ENCODE measurements at regions not wholly inside any gene's neighbourhood (a gene's known extent, or its start where the extent isn't known, plus 50 kb on each side); places are given as distances from the start of the nearest gene placed in this dataset.
"Not testable (repeated sequence)": the region's sequence is repeated elsewhere in the genome, so short reads cannot be mapped to it uniquely, and the experiment has no call there.

DNA sequence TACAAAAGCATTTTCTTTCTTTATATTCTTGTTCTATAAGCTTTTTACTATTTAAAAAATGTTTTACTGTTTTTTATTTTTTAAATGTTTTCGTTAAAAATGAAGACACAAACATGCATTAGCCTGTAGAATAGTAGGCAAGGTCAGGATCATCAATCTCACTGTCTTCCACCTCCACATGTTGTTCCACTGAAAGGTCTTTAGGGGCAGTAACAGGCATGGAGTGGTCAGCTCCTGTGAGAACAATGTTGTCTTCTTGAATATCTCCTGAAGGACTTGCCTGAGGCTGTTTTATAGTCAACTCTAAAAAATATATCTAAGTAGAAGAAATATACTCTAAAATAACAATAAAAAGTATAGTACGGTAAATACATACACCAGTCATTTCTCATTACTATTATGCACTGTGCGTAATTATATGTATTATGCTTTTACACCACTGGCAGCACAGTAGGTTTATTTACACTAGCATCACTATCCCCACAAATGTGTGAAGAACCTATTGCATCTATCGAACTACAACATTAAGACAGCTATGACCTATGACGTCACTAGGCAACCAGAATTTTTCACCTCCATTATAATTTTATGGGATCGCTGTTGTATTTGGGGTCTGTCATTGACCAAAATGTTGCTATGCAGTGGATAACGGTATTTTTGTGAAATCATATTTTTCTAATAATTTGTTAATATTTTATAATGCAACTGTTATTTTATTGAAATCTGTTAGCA, 764.3 kb downstream of the METTL4 start:
- DNase-seq (ENCODE audit: low read depth, low spot score): no peak

DNA sequence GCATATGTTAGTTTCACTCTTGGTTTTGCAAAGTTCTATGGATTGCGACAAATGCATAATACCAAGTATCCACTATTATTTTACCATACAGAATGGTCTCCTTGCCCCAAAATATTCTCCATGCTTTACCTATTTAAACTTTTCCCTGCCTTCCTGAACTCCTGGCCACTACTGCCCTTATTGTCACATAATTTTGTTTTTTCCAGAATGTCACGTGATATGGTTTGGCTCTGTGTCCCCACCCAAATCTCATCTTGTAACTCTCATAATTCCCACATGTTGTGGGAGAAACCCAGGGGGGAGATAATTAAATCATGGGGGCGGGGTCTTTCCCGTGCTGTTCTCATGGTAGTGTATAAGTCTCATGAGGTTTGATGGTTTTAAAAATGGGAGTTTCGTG, 760.0 kb downstream of the METTL4 start:
- no peak for DNase-seq (ENCODE audit: low read depth, low spot score)

DNA sequence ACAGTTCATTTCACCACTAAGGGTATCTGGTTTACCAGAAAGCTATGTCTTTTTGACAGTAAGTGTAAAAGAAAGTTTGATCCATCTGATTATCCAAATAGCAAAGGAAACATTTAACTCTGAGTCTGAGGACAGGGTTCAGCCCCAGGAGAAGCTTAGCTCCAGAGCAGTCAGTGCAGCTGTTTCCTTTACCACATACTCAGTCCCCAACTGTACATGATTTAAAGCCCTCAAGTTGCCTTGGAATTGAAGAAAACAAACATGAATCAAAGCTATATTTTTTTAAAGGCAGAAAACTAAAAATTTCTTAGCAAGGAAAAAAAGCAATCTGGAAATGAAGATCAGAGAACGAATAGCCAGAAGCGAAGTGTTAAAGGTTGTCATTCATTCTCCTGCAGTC, 746.0 kb downstream of the METTL4 start:
- DNase-seq (ENCODE audit: low read depth, low spot score): no peak

DNA sequence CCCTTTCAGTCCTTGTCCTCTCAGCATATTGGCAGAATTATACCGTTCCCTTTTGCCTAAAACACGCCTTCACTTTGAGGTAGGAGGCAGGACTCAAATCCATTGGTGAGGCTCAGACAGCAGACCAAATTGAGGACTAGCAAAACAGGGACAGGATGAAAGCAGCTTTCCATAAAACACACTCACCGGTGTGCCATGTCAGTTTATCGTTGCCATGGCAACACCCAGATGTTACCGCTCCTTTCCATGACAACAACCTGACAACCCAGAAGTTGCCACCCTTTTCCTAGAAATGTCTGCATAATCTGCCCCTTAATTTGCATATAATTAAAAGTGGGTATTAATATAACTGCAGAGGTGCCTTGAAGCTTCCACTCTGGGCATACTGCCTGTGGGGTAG, 730.4 kb downstream of the METTL4 start:
- no peak for DNase-seq (ENCODE audit: low read depth, low spot score)

DNA sequence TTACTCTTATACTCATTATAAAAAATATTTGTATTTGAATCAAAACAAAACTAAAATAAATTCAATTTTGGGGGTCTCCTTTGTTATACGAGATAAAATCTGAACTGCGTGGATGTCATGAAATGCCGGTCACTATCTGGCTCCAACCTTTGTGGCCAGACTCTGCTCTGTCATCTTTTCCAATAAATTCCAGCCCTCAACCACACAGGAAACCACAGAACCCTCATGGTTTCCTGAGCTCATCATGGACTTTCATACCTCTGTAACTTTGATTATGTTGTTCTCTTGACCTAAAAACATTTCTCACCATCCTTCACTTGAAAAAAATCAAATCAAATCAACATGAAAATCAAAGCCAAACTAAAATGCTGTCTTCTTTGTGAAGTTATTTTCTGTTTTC, 724.7 kb downstream of the METTL4 start:
- DNase-seq (ENCODE audit: low read depth, low spot score): no peak

DNA sequence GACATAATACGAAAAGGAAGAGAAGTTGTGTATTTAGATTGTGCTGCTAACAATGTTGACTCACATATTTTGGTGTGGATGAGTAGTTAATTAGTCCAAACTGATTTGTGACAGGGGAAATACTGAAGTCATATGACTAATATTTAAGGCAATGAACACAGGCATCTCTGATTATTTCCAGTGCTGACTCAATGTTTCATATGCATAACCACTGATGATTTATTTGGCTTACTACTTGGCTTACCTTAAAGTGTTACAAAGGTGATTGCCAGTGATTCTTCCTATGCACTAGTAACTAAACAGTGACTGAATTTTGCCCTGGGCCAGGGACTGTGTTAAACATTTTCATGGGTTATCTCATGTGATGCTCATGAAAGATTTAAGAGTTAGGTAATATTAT, 722.6 kb downstream of the METTL4 start:
- DNase-seq (ENCODE audit: low read depth, low spot score): no peak

DNA sequence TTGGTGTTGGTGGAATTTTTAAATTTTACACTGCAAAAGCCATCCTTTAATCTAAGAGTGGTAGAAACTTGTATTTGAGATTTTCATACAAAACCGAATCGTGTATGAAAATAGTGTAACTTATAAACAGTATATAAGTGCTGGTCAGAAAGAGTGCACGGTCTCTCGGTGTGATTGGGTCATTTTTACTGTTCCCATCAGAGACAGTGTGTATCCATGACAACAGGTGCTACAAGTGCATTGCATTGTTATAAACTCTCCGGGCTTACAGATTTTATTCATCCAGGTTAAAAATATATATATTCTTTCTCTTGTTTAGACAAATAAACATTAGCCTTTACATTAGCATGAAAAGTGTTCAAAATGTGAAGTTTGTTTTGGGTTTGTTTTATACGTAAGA, 721.9 kb downstream of the METTL4 start:
- DNase-seq (ENCODE audit: low read depth, low spot score): no peak

DNA sequence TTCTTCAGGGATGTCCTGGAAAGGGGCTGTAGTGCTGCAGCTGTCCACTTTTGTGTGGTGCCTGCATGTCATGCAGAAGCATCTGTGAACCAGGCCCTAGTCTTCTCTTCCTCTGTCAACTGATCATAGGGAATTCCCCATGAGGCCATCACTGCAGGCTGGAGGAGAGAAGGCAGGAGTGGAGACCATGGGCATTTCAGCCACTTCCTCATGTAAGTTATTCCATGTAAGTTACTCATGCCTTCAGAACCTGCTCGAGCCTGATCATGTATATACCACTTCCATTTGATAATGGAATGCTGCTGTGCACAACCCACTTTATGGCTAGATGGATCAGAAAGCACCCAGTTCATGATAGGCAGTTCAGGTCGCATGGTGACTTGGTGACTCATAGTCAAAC, 714.0 kb downstream of the METTL4 start:
- DNase-seq (ENCODE audit: low read depth, low spot score): not testable (repeated sequence)

DNA sequence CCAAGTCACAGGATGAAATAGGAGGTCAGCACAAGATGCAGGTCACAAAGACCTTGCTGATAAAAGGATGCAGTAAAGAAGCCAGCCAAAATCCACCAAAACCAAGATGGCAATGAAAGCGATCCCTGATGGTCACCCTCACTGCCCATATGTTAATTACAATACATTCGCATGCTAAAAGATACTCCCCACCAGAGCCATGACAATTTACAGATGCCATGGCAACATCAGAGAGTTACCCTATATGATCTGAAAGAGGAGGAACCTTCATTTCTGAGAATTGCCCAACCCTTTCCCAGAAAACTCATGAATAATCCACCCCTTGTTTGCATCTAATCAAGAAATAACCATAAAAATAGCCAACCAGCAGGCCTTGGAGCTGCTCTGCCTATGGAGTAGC, 709.8 kb downstream of the METTL4 start:
- no peak for DNase-seq (ENCODE audit: low read depth, low spot score)

DNA sequence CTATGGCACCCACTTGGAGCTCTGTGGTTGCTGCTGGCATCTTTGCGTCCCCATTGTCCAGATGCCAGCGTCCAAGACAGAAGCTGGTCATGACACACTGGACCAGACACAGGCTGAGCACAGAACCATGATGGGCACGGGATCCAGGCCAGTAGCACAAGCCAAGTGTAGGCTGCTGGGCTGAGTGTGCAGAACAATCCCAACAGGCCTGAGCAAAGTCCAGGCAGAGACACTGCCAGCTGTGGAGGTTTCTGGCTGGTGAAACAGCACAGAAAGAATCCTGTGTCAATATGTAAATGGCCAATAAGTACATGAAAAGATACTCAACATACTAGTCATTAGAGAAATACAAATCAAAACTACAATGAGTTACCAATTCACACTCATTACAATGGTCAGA, 705.4 kb downstream of the METTL4 start:
- DNase-seq (ENCODE audit: low read depth, low spot score): no peak

DNA sequence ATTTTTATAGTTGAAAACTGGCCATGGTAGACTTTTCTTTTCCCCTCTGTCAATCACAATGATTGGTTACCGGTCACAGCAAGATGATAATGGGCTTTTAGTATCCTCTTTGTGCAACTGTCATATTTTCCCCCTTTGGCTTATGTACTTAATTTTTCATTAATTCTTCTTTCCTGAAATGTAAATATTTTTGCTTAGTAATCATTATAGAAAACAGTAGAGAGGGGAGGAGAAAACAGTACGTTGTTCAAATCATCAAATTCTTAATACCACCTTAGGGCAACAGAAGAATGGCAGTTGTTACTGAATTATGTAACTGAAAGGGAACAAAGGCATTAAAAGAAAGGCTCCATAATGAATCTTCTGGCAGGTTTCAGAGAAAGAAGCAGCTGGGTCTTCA, 699.0 kb downstream of the METTL4 start:
- no peak for DNase-seq (ENCODE audit: low read depth, low spot score)

DNA sequence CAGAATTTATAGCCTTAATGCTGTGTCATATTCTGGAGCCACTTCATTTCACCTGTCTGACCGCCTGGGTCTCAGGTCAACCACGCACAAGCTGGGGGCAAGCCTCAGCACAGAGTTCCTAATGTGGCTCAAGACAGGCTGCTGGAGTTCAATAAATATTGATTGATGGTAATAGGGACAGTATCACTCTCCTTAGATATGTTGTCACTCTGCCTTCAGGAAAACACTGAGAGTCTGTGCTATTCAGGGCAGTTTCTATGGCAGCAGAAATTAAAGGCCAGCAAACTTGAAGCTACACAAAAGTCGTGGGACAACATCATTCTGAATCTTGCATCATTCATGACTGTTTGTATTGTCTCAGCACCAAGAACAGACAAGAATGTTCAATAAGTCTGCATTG, 696.1 kb downstream of the METTL4 start:
- DNase-seq (ENCODE audit: low read depth, low spot score): no peak

DNA sequence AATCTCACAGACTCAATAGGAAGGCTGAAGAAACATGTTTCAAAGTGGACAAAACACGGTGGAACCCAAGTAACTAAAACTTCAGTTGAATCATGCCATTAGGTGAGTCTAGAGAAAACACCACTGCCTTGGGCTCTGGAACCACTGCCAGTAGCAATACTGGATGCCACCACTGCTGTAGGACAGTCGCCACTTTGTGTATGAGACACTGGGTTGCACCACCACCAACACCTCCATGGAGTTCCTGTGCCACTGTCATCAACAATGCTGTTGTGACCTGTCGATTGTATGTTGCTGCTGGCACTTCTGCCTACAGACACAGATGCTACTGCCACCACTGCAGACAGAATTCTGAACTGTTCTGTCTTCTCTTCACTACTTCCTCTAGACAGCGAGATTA, 686.7 kb downstream of the METTL4 start:
- DNase-seq (ENCODE audit: low read depth, low spot score): no peak

DNA sequence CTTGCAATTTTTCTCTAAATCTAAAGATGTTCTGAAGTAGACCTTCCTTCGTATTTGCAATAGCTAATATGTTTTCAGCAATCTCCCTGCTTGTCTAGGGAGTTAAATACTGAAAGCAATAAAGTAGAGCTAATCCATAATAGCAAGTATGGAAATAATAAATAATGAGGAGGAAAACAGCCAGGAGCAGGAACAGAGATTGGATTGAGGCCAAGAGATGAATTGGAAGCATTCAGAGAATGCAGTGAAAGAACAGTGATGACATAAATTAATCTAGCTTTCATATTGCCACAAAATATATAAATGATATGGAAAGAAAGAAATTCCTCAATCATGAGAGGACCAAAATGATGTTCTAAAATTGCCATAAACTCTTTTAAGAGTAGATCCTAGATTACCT, 679.7 kb downstream of the METTL4 start:
- DNase-seq (ENCODE audit: low read depth, low spot score): no peak

DNA sequence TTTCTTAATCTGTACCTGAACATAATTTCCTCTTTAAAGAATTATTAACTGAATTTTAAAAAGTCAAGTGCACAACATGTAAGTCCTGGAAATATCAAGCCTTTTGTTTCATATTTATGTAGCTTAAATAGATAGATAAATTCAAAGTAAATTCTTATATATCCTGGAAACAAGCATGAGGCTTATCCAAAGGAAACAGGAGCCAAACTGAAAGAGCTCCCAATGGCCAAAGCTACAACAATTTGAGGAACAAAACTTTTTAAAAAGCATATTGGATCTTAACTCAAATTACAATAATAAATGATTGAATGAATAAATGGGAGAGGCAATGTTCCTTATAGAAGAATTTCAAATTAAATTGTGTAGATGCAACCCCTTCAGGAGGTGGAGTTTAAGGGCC, 679.1 kb downstream of the METTL4 start:
- DNase-seq (ENCODE audit: low read depth, low spot score): no peak

DNA sequence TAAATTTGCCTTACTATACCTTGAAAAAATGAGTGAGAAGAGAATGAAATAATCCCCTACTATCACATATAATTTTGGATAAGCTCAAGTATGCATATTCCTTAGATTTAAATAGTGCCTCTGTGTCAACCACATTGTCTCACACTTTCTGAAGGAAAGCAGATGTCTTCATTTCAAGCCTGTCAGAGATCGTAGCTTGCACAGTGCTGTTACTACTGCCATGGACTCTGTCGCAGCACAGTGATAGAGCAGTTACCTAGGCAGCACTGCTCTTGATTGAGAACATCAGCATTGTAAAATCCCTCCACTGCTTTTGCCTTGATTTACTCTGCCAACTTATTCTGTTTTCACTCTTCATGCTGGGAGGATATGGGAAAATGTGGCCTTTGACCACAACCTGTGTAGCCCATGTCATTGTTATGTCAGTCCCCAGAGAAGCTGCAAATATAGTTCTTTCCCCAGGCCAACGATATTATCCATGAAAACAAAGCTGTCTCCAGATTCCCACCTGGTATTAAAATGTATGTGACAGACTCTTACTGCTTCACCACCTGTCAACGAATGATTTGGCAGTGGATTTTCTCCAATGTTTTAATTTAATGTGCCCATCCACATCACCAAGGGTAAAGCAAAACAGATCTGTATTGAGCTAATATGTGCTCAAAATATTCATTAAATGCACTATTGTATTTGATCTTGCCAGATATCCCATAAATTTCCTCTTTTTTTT, 675.7 kb downstream of the METTL4 start:
- DNase-seq (ENCODE audit: low read depth, low spot score): no peak

DNA sequence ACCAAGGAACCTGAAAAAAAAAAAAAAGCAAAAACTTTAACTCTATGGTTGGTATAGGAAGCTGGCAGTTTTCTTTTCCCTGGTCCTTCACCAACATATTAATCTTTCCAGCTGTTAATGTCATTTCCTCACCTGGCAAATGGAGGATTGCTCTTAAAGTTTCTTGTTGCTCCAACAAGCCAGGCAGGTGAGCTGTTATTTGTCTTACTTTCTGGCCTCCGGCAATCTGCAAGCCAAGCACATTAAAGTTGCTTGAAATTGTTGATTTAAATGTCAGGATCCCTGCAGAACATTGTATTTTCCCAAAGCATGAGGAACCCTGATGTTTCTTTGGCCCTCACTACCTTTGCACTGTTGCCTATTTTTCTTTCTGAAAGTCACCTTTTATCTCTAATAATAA, 664.9 kb downstream of the METTL4 start:
- DNase-seq (ENCODE audit: low read depth, low spot score): no peak

DNA sequence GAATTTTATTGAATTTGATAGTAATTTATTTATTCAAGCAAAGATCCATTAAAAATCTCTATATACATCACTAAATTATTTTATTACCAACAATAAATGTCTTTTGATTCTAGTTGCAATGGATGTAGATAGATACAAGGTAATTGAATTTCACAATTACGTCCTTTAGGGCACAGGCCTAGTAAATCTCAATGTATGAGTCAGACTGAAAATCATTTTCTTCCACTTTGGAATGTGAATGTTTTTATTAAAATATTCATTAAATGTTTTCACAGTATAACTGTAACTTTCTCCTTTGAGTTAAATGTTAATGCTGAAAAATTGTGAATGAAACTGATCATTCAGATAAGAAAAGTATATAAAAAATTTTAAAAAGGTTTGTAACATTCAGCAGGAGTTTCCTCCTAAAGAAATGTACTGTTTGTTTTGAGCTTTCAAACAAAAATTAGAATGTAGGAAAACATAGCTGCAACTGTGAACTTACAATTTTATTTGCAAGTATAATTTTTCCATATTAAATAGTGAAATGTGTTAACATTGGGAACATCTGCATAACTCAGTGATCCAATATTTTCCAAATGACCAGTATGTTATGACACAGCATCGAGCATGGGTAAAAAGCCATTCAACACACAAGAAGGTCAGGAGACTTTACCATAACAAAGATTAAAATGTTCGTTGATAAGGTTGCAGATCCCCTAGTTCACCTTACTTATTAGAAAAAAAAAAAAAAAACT, 663.7 kb downstream of the METTL4 start:
- DNase-seq (ENCODE audit: low read depth, low spot score): no peak

DNA sequence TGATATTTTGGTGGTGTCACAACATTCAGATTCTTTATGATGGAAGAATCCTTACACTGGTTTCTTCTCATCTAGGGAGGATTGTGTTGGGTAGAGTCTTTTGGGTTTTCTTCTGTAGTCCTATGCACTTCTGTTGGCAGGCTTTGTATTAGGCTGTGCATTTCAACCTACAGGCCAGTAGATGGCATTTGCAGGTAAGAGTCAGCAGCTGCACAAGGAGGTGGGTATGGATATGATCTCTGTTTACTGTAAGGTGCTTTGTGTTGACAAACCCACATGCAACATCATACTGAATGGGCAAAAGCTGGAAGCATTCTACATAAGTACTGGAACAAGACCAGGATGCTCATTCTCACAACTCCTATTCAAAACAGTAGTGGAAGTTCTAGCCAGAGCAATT, 656.8 kb downstream of the METTL4 start:
- DNase-seq (ENCODE audit: low read depth, low spot score): no peak

DNA sequence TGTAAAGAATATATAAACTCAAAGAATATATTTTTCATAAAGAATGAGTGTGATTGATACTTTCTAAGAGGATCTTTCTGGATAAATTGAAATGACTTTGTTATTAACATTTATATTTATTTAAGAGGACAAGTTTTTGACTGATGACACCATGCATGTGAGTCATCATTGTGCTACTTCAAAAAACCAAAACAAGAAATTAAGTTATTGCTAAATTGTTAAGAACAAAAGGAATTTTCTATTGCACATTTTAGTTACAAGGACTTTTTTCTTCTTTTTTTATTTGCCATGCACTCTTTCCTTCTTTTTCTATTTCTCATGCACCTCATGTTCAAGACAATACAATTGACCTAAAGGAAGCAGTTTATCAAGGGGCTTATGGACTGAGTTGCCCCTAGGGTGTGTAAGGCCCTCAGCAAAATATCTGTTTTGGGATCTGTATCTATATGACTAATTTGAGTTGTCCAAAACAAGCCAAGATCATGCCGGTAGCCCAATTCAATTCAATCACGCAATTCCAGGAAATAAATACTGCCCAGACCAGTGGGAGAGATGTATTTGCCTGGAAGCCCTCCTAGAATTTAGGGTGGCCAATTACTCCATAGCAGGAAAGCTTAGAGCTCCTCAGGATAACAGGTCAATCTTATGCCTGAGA, 654.3 kb downstream of the METTL4 start:
- no peak for DNase-seq (ENCODE audit: low read depth, low spot score)

DNA sequence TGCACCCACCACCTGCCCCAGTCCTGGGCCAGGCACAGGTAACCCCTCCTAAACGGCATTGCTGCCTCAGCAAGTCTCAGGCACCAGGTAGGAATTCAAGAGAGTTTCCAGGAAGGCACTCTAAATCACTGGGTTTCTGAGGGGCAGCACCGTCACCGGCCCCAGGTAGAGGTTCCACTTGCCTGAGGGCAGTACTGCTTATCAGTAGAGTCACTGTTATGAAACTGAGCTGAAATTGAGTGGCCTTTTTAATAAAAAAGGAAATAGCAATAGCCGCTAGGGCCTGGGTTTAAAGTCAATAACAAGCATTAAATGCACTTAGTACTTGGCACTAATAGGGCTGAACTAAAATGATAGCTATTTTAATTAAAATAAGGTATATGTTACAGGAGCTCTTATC, 653.7 kb downstream of the METTL4 start:
- no peak for DNase-seq (ENCODE audit: low read depth, low spot score)

DNA sequence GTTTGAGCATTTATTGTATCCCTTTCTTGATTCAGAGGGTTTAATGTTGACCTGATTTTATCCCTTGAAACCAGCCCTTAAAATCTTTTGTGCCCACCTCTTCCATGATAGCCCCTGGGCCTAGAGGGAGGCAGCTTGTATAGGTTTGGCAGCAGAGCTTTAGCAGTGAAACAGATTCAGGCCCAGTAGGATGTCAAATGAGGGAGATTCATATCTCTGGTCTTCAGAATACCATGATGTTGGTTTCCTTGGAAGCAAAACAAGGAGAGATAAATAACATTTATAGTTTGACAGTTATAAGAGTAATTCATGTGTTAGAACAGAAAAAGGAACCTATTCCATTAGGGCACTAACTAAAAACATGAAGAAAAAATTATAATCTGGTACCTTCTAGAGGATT, 649.2 kb downstream of the METTL4 start:
- no peak for DNase-seq (ENCODE audit: low read depth, low spot score)
